CD4-positive, alpha-beta T cell (primary cell): ENCODE measurements at regions not wholly inside any gene's neighbourhood (a gene's known extent, or its start where the extent isn't known, plus 50 kb on each side); places are given as distances from the start of the nearest gene placed in this dataset.

Experiments
- ATAC-seq: fragments of 200-7000 bp; cut with Tn5 transposase; one replicate; pipeline ENCODE4 v1.10.0; 2022; ENCODE audit warnings: mild to moderate bottlenecking; ENCODE audit not compliant: poor library complexity
- CTCF ChIA-PET: fragments of 350-600 bp; sonication (Branson Sonifier 250); formaldehyde crosslinking; loops from one replicate; lab custom pipeline; 2021; ENCODE audit warnings: antibody characterized with exemption, inconsistent platforms; lab: Charles Lee
- POLR2A ChIA-PET: fragments of 350-600 bp; sonication (Branson Sonifier 250); formaldehyde crosslinking; loops from one replicate; lab custom pipeline; 2021; ENCODE audit warnings: antibody characterized with exemption, inconsistent platforms; lab: Charles Lee
- DNase-seq, 14 experiments: peaks; one replicate each; pipeline ENCODE4 v3.0.0-alpha.2; 2013 to 2020; ENCODE audit warnings: mixed read lengths in 2 of 14
- H3K27ac ChIP-seq, 2 donors: one replicate each; pipeline versions ENCODE4 v1.5.1 to v1.7.0; 2013; ENCODE audit warnings: low read length in 2 of 2, low read depth in 1 of 2, mild to moderate bottlenecking in 1 of 2
- H3K27me3 ChIP-seq, 2 experiments: 1 replicate in 1 of 2; 2 replicates in 1 of 2; pipeline versions ENCODE4 v1.6.1 to v1.7.0; 2013; ENCODE audit warnings: low read length in 2 of 2, control low read depth in 1 of 2, mild to moderate bottlenecking in 1 of 2, moderate library complexity in 1 of 2; ENCODE audit not compliant: insufficient read depth in 2 of 2, control insufficient read depth in 1 of 2
- H3K36me3 ChIP-seq: one replicate; pipeline ENCODE4 v1.6.1; 2013; ENCODE audit warnings: low read length, control low read depth; ENCODE audit not compliant: insufficient read depth
- H3K4me1 ChIP-seq: one replicate; pipeline ENCODE4 v1.6.1; 2013; ENCODE audit warnings: low read length, control low read depth; ENCODE audit not compliant: insufficient read depth
- H3K4me3 ChIP-seq: one replicate; pipeline ENCODE4 v1.5.1; 2013; ENCODE audit warnings: mild to moderate bottlenecking, low read length, moderate library complexity
- H3K9me3 ChIP-seq, 2 experiments: 1 replicate in 1 of 2; 2 replicates in 1 of 2; pipeline versions ENCODE4 v1.6.1 to v1.7.0; 2013; ENCODE audit warnings: low read length in 2 of 2, mild to moderate bottlenecking in 2 of 2, control low read depth in 1 of 2, moderate library complexity in 1 of 2; ENCODE audit not compliant: control insufficient read depth in 1 of 2, insufficient read depth in 1 of 2
- H3K27ac Mint-ChIP-seq: one replicate; pipeline ENCODE4 v1.8.0; 2020; ENCODE audit warnings: mixed read lengths
- H3K27me3 Mint-ChIP-seq: one replicate; pipeline ENCODE4 v1.8.0; 2021; ENCODE audit warnings: mixed read lengths
- H3K36me3 Mint-ChIP-seq: one replicate; pipeline ENCODE4 v1.8.0; 2021; ENCODE audit warnings: low read depth, mixed read lengths
- H3K4me1 Mint-ChIP-seq: one replicate; pipeline ENCODE4 v1.8.0; 2021; ENCODE audit warnings: low read depth, mixed read lengths
- H3K4me3 Mint-ChIP-seq: one replicate; pipeline ENCODE4 v1.8.0; 2020; ENCODE audit warnings: mild to moderate bottlenecking, mixed read lengths
- H3K9me3 Mint-ChIP-seq: one replicate; pipeline ENCODE4 v1.8.0; 2020; ENCODE audit warnings: mixed read lengths
- CTCF ChIP-seq: fragments of 200-600 bp; IDR thresholded peaks from one replicate; pipeline ENCODE4 v1.8.0; 2022; ENCODE audit warnings: antibody characterized with exemption, mild to moderate bottlenecking
- intact Hi-C, 2 experiments: fragments of 100-400 bp; cut with DNase I in 1 of 2; cut with micrococcal nuclease in 1 of 2; formaldehyde crosslinking; loops; one replicate each; pipeline versions ENCODE4 v1.15.1 to v1.9.0; 2023 to 2025; cut with DNase I, micrococcal nuclease

GRCh38 chr6:140554421-140554820 lies 1180.0 kb upstream of the CITED2 start:
- H3K27me3 ChIP-seq = no peaks in the 10 kb centered on the region
- H3K4me3 ChIP-seq = no peak overlapping the region
- POLR2A ChIA-PET = no interaction called here
- intact Hi-C loops = no loop called here
- Mint-ChIP-seq H3K27ac (no peak overlapping the region), H3K36me3 (no peaks in the 10 kb centered on the region), H3K9me3 (no peaks in the 10 kb centered on the region), H3K4me1 (no peaks in the 10 kb centered on the region), H3K4me3 (no peak overlapping the region), H3K27me3 (no peaks in the 10 kb centered on the region)
- H3K36me3 ChIP-seq = no peaks in the 10 kb centered on the region
- ATAC-seq (no peak), DNase-seq (no peak)
- H3K9me3 ChIP-seq = no peaks in the 10 kb centered on the region
- no peak for TF ChIP-seq CTCF
- CTCF ChIA-PET = no interaction called here
- H3K4me1 ChIP-seq = no peaks in the 10 kb centered on the region
- no peak overlapping the region for H3K27ac ChIP-seq

GRCh38 chr6:140548366-140548765 lies 1173.9 kb upstream of the CITED2 start:
- Histone ChIP-seq H3K4me1 (no peaks in the 10 kb centered on the region), H3K36me3 (no peaks in the 10 kb centered on the region), H3K9me3 (no peaks in the 10 kb centered on the region), H3K27me3 (no peaks in the 10 kb centered on the region), H3K4me3 (no peak overlapping the region), H3K27ac (no peak overlapping the region)
- DNase-seq = no peak
- no peak for TF ChIP-seq CTCF
- CTCF ChIA-PET = no interaction called here
- H3K36me3 Mint-ChIP-seq = no peaks in the 10 kb centered on the region
- H3K9me3 Mint-ChIP-seq = no peaks in the 10 kb centered on the region
- no peaks in the 10 kb centered on the region for H3K4me1 Mint-ChIP-seq
- intact Hi-C loops = no loop called here
- no peak overlapping the region for H3K27ac Mint-ChIP-seq
- H3K27me3 Mint-ChIP-seq = no peaks in the 10 kb centered on the region
- POLR2A ChIA-PET = no interaction called here
- H3K4me3 Mint-ChIP-seq = no peak overlapping the region
- ATAC-seq = no peak

- intact Hi-C loops = no loop called here
- ATAC-seq = no peak
- Mint-ChIP-seq H3K4me3 (no peak overlapping the region), H3K36me3 (no peaks in the 10 kb centered on the region), H3K4me1 (no peaks in the 10 kb centered on the region), H3K27me3 (no peaks in the 10 kb centered on the region), H3K27ac (no peak overlapping the region), H3K9me3 (no peaks in the 10 kb centered on the region)
- ChIA-PET CTCF (no interaction called here), POLR2A (no interaction called here)
- Histone ChIP-seq H3K4me3 (no peak overlapping the region), H3K27me3 (no peaks in the 10 kb centered on the region), H3K4me1 (no peaks in the 10 kb centered on the region), H3K27ac (no peak overlapping the region), H3K9me3 (no peaks in the 10 kb centered on the region), H3K36me3 (no peaks in the 10 kb centered on the region)
- no peak for DNase-seq
- TF ChIP-seq CTCF = no peak
Measured at GRCh38 chr6:140546640-140547039, 1172.2 kb upstream of the CITED2 start.
